Activated gamma-delta T cell treated with Interleukin-2 at 50 U/mL for 16 hours (primary cell): ENCODE measurements at regions not wholly inside any gene's neighbourhood (a gene's known extent, or its start where the extent isn't known, plus 50 kb on each side); places are given as distances from the start of the nearest gene placed in this dataset.

Experiments used
- DNase-seq: peaks from one replicate; pipeline ENCODE4 v3.0.0-alpha.2; 2020

DNA sequence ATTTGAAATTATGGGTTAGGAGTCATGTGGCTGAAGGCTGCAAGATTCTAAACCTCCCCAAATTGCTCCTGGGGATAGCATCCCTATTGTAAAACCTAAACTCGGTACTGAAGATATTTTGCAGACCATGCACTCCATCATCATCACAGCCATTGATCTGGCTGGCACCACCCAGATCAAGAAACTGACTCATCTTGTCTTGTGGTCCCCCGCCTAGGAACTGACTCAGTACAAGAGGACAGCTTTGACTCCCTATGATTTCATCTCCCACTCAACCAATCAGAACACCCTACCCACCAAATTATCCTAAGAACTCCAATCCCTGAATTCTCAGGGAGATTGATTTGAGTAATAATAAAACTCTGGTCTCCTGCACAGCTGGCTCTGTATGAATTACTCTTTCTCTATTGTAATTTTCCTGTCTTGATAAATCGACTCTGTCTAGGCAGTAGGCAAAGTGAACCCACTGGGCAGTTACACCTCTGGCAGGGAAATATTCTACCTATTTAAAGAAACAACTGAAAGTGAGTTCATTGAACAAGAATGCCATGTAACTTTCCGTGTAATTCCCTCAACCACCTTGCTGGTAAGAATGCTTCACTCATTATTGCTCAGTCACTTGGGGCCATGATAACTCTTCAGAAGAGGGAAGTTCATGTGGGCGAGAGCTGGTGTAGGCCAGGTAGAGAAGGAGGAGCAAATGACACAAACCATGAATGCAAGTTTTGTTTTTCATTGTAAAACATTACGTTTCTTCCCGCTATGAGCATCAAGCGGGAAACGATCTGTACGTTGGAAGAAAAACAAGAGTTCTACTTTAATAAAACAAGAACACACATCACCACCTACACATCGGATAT, 602.9 kb upstream of the ARID1B start:
- no peak for DNase-seq

DNA sequence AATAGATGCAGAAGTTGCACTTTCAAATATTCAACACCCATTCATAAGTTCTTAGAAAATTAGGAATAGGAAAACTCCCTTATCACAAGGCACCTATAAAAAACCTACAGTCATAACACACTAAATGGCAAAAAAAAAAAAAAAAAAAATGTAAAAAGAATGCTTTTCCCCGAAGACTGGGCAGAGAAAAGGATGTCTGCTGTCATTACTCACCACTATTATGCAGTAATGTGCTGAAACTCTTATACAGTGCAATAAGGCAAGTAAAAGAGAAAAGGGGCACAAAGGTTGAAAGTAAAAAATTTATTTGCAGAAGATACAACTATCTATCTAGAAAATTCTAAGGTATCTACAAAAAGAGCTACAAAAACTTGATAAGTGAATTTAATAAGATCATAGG, 607.8 kb upstream of the ARID1B start:
- DNase-seq: no peak

DNA sequence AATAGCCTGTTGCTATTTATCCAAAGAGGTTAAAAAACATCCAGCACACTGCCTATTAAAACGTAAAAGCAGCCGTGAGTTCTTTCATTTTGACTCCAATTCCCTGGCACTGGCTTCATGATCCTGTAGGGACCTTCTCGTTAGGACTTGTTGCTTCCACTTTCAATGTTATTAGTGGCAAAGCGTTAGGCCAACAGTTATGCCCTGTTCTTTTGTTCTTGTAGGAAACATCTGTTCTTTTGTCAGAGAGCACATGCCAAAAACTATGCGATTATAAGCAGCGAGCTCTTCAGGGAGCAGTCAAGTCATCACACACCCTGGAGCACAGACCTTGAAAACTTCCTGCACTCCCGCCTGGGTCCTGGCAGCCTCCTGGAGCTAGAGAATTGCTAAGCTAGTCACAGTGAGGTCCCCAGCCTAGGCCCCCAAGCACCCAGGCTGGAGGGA, 609.5 kb upstream of the ARID1B start:
- no peak for DNase-seq

DNA sequence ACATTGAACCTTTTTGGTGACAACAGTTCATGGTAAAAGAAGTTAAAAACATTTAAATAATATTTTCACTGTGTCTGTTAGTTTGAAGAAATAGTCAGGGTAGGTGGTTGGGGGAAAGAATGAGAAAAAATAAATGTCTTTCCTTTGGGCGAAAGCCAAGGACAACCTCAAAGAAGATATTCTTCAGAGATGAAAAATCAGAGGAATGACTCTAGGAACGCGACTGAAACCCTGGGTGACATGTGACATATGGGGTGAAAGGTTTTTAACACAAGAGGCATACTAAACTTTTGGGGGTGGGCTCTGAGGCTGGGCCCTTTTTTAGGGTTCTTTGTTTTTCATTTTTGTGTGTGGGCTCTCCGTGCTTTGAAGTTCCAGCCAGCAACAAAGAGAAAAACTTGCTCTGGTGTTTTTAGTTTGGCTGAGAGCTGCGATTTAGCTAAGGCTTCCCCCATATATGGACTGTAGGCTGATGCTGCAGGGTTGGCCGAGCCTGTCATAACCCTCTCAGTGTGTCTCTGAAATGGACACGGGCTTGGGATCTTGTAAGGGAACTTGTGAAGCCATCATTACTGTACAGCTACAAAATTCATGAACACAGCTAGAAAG, 610.1 kb upstream of the ARID1B start:
- no peak for DNase-seq

DNA sequence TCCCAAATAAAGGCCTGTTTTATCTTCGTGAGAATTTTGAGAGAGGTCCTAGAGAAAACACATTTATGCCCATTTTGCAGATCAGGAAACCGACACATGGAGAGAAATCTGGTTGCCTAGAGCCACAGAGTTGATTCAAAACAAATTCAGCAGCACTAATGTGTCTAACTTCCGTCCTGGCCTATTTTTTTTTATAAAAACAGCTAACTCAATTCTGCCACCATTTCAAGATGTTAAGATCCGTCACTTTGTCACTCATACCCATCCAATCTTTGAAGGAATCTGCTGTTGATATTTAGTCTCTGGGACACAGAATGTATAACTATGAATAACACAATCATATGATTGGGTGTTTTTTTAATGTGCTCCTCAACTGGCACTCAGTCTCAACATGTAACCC, 611.1 kb upstream of the ARID1B start:
- no peak for DNase-seq

DNA sequence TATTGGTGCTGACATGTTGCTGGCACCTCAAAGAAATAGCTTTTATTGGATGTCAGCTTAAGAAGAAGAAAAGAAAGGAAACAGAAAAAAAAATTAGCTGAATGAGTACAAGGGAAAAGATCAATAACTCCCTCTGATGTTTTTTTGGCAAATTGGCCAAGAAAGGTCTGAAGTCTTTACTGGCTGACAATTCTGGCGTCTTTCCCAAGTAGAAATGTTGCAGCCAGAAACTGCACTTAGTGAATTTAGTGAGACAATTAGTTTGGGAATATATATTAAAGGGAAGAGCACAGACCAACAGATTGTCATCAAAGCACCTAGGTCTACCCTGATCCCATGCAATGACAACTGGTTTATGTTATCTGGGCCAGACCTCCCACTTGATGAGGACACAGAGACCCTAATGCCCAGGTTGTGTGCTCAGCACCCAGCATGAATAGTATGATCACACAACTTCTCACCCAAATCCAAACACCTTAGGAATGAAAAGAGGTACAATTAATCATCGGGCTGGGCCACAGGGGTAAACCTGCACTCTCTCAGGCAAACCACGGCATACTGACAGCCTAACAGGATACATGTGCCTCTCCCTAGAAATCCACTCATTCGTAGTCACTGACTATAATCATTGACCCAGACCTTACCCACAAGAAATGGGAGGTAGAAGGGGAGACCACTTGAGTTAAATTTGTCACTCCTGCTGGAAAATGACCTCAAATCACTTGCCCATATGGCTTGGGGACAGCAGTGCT, 612.3 kb upstream of the ARID1B start:
- DNase-seq: no peak

DNA sequence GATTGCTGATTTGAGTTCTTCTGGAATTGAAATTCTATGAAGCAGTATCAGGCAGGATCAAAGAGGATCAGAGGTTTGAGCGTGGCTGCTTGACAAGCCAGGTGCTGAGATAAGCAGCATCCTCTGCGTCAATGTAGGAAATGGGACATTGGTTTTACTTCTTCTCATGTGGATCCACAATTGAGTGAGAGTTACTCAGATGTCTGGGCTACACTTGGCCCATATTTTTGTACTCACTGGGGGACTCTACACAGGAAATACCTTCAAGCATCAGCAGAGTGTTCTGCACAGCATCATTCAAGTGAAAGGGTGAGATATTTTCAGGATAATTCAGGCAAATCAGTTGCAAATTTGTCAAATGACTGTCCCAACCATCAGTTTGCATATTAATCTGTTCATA, 613.9 kb upstream of the ARID1B start:
- no peak for DNase-seq

DNA sequence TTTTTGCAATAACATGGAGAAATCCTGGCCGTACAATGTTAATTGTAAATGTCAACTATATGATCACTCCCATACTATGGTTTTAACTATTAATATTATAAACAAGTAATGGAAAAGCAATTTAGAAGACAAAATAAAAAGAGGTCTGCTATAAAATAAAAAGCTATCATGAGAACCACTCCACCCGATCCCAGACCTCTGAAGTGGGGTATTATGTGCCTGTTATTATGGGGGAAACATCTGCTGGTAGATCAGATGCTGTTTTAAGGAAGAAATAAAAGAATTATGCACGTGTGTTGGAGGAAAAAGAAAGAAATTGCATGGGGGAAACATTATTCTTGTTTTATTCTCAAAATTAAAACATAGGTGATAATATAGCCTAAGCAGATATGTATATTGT, 615.7 kb upstream of the ARID1B start:
- DNase-seq: no peak

DNA sequence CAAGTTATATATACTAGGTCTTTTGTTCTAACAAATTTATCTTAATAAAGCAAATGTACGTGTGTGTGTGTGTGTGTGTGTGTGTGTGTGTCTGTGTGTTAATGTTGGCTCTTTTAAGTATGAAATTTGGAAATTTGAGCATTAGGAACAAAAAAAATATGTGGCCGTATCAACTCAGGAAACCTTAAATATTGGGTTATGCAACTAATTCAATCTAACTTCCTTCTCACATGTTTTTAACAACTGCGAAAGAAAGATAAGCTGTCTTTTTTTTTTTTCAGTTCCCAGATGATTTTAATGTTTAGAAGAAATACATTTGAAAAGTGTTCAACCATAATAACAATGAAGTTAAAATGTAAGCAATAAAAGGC, 616.4 kb upstream of the ARID1B start:
- no peak for DNase-seq

DNA sequence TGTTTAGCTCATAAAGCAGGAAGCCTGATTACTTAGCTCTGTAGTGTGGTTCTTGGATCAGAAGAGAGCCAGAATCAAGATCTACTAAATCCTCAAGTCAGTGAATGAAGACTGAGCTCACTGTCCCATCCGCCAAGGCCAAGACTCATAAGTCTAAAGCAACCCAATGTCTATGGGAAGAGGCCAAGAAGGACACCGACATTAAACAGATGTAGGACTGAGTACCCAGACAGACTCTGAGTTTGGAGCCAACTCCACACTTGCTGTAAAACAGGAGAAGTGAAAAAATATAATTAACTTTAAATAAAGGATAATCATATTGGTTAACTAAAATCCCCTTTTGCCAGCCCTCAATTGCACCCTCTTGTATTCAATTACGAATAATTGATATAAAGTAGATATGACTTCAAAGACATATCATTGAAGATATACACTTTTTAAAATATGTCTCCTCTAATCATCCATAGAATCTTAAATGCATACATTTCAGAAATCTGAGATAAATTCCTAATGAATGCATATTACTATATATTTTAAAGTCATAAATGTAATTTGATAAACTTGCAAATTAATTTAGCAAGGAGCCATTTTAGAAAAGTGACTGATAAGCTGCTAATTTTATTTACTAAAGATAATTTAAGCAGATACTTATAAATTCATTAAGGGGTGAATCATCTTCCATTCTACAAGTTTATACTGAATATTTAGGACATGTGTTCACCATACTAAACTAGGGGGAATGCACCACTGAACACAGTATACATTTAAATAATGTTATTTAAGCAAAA, 617.0 kb upstream of the ARID1B start:
- DNase-seq: no peak

DNA sequence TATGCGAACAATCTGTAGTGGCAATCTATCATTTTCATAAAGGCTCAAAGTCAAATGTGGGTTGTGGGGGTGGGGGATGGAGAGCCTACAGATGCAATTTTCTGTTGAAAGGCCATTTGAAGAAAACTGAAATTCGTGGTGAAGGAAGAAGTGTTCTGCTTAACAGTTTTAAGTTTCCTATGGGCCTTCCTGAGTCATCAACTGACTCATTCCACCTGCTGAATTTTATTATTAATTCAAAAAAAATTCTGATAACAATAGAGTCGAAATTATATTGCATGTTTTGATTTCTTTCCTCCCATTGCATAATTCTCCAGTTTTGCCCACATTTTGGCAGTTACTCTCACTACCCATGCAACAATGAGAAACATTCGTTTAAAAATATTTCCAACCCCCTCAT, 622.3 kb upstream of the ARID1B start:
- DNase-seq: no peak

DNA sequence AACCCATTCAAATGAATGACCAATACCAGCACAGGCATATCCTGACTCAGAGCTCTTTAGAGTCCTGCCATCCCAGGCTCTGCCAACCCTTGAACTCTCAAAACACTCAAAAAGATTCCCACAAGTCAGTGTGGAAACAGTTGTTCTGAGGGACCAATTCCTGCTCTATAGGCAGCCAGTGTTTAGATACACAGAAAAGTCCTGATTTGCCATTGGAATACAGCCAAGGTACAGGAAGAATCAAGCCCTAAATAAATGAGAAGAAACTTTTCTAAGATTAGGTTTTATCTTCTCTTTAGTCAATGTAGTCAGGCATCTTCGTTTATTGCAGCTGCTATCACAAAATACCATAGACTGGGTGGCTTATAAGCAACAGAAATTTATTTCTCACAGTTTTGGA, 626.8 kb upstream of the ARID1B start:
- no peak for DNase-seq

DNA sequence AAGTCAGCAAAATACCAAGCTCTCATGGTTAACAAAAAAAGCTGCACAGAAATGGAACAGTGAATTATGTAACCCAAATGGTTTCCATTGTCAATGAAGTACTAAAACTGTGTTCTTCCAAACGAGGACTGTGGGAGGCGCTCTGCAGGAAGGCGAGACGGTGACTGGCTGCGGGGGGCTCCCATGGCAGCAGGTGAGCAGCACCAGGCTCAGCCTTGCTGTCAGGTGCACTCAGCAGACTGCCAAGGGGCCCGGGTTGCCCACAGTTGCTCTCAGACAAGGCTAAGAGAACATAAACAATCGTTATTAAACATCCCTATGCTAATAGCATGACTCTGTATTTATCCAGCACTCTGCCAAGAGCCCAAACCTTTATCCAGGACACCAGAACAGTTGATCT, 630.3 kb upstream of the ARID1B start:
- no peak for DNase-seq

DNA sequence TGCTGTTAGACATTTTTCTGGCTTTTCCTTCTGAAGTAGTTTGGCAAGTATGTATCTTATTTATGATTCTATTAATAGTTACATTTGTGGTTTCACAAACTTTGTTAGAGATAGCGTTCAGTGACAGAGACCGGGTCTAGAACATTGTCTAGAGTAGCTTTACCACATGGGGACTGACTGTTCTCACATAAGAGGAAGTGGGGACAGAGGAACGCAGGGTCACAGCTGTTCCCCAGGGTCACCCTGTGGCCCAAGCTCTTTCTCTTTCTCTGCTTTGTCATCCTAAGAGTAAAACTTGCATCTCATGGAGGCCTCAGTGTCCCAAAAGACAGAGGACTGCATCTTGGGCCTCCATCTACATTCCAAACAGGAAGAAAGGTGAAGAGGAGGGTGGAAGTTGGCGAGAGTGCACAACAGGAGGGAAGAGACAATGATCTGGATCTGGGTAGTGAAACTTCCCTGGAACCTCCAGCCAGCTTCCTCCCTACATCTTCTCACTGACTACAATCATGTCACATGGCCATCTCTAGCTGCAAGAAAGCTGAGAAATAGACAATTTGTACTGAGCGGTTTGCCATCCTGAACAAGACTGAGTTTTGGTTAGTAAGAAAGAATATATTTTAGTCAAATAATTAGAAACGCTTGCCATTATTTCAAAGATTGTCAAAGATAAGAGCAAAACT, 645.8 kb upstream of the ARID1B start:
- no peak for DNase-seq

DNA sequence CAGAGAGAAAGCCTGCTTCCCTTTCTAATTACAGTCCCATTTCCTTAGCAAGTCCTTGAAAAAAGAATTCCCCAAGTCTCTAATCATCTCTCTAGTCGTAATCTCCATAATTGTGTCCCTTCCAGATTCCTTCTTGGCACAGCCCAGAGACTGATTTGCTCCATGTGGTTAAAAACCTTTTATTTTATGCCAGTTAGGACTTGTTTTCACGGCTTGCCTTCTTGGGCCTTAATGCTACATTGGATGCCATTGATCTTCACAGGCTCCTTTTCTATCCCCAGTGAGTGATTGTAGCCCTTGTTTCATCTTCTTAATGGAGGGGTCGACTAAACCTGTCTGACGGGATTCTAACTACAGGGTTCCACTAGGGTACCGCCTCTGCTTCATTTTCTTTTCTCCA, 650.6 kb upstream of the ARID1B start:
- no peak for DNase-seq

DNA sequence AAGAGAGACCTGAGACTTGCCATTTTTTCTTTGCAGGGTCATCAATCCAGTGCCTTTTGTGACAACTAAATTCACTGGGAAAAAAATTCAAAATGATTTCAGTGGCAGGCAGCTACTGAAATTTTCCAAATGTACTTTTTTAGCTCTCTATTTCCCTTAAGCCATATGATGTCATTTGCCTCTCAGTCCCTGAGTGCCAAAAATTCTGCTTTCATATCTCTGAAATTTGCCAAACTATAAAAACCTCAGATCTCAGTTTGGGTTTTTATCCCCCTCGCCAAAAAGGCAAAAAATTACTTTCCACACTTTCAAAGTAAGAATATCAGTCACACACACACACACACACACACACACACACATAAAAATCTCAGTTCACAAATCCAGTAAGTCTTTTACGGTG, 651.3 kb upstream of the ARID1B start:
- DNase-seq: no peak

DNA sequence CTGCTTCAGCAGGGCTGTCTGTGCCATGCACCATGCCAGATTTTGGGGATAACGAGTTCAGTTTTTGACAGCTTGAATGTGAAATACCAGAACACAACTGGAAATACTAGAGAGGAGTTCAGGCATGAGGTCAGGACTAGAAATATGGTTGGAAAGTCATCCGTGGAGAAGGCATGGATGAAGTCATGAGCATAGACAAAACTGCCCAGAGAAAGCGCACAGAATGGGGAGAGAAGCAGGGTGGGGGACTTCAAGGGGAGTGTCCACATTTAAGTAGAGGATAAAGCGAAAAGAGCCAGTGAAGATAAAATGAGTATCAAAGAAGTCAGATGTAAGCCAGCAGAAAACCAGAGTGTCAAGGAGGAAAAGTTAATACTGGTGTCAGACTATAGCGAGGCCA, 653.4 kb upstream of the ARID1B start:
- no peak for DNase-seq

DNA sequence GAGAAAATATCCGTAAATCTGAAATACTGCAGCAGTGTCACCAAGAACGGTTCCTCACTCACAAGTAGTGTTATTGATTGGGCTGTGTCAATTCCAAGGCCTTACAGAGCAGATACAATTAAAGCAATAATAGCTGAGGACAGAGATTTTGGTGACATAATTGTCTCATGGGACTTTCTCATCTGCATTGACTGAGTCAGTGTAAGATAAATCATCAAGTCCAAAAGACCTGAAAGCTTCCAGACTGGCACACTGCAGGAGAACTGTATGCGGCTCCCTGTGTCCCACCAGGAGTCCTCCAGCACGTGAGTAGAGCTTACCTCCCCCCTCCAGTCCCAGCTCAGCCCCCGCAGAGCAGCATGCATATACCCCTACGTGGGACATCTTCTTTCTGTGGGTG, 655.2 kb upstream of the ARID1B start:
- DNase-seq: no peak

DNA sequence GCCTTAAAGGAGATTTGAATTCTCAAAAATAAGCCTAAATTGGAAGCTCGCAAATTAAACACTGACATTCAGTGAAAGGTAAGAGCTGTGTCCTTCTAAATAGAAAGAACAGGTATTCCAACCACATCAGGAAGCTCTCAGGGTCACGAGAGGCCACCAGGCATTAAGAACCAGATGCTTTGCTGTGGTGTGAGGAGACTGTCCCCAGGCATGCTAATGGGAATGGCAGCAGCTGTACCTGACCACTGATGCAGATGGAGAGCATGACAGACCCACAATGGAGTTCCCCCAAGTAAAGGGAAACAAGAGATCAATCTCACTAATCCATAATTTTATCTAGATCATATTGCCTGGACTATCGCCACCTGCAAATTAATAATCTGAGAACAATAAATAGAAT, 658.9 kb upstream of the NOX3 start:
- no peak for DNase-seq

DNA sequence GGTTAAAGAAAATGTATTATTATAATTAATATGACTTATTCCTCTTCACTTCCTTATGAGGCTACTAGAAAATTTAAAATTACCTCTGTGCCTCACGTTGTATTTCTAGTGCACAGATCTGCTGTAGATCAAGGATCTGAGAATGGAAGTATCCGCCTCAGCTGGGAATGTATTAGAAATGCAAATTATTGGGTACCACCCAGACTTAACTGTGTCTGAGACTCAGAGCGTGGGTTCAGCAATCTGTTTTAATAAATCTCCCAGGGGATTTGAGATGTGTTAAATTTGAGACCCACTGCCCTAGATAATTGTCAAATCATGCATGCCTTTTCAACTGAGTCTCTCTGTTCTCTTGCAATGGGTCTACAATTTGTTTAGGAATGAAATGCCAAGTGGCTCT, 658.0 kb upstream of the NOX3 start:
- DNase-seq: no peak

DNA sequence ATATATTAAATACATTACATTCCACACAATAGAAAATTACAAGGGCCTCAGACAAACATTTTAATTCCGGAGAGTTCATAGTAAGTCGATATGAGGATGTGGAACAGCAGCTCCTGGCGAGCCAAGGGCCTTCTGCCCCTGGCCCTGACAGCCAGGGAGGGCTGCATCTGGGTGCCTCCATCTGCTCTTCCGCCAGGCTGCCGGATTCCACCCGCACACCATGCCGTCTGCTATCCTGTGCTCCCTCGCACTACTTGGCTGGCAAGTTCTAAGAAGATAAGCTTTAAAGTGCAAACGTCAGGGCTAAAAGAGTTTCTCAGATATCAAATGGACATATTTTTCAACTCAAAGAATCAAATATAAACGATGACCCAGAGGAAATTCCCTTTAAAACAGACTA, 656.3 kb upstream of the NOX3 start:
- DNase-seq: no peak

DNA sequence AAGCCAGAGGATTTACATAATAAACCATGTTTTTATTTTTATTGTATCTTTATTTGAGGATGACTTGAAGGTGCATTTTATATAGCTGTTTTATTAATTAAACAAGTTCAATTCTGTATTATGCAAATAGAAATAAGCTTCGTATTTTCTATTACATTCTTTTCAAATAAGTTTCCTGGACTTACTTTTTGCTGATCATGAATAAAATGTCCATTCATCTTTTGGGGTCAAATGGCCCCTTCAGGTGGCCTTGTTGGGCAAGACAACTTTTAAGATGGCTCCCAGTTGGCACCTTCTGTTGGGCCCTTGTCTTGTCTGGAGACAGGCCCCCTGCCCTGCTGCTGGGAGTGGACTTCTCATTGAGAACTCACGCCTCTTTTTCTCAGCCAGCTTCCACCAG, 654.6 kb upstream of the NOX3 start:
- no peak for DNase-seq

DNA sequence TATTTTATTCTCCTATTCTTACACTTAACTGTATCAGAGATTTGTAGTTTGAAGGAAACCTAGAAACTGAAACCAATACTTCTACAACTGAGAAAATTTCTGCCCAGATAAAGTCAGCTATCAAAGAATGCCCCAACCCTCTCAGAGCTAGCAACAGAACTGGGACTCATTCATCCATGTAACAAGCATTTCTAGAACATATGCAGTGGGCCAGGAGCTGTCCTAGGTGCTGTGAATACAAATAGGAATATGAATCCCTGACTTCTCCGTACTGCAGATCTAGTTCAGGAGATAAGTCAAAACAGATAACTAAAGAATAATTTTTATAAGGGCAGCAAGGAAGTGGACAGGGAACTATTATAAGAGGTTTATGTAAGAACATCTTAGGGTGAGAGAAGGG, 654.1 kb upstream of the NOX3 start:
- DNase-seq: no peak
